SK-N-SH (cell line): ENCODE measurements at regions not wholly inside any gene's neighbourhood (a gene's known extent, or its start where the extent isn't known, plus 50 kb on each side); places are given as distances from the start of the nearest gene placed in this dataset.
A peak's percentile ranks its signal among the peaks of the same experiment; 100 is the strongest.

ENCODE experiments used
- CTCF ChIA-PET: fragments of 300-600, 350-600 bp; formaldehyde crosslinking; extraction: SDS; loops from one replicate; lab custom pipeline; 2021; lab: Yijun Ruan, JAX
- POLR2A ChIA-PET: fragments of 350-600 bp; sonication (Branson Sonifier 250); formaldehyde crosslinking; extraction: SDS; loops from one replicate; lab custom pipeline; 2020; ENCODE audit warnings: antibody characterized with exemption, inconsistent platforms; lab: Yijun Ruan, JAX
- DNase-seq: peaks from one replicate; pipeline ENCODE4 v3.0.0; 2012
- H2AFZ ChIP-seq: fragments of 200-600 bp; sonication (generic); 2 replicates; pipeline ENCODE4 v1.8.1; 2016; ENCODE audit warnings: antibody characterized with exemption, mild to moderate bottlenecking, low read depth
- H3F3A ChIP-seq: fragments of 200-600 bp; sonication (generic); replicated peaks from 2 replicates; pipeline ENCODE3; 2016; ENCODE audit warnings: antibody characterized with exemption, mild to moderate bottlenecking; ENCODE audit not compliant: insufficient read depth
- H3K27ac ChIP-seq, 2 experiments: fragments of 200-500 bp in 1 of 2; fragments of 200-600 bp in 1 of 2; sonication (Bioruptor generic) in 1 of 2; sonication (generic), shearing (Covaris generic) in 1 of 2; 2 replicates each; pipeline versions ENCODE4 v1.5.1 to v1.6.1; 2014 to 2016; ENCODE audit warnings: low read depth in 2 of 2, inconsistent platforms in 1 of 2, low read length in 1 of 2, mild to moderate bottlenecking in 1 of 2, mixed read lengths in 1 of 2
- H3K27me3 ChIP-seq: fragments of 200-600 bp; sonication (generic), shearing (Covaris generic); 2 replicates; pipeline ENCODE4 v1.6.1; 2016; ENCODE audit warnings: mixed run types; ENCODE audit not compliant: insufficient read depth
- H3K36me3 ChIP-seq, 2 experiments: fragments of 200-500 bp in 1 of 2; fragments of 200-600 bp in 1 of 2; sonication (Bioruptor generic) in 1 of 2; sonication (generic) in 1 of 2; replicated peaks in 1 of 2; 2 replicates each; pipeline versions ENCODE3 to v1.5.1; 2014 to 2016; ENCODE audit warnings: low read length in 1 of 2, mild to moderate bottlenecking in 1 of 2; ENCODE audit not compliant: insufficient read depth in 2 of 2, control insufficient read depth in 1 of 2
- H3K4me1 ChIP-seq, 2 experiments: fragments of 200-500 bp in 1 of 2; fragments of 200-600 bp in 1 of 2; sonication (Bioruptor generic) in 1 of 2; sonication (generic), shearing (Covaris generic) in 1 of 2; 2 replicates each; pipeline versions ENCODE4 v1.5.1 to v1.6.1; 2014 to 2016; ENCODE audit warnings: low read depth in 1 of 2, low read length in 1 of 2, mixed run types in 1 of 2; ENCODE audit not compliant: insufficient read depth in 2 of 2, control insufficient read depth in 1 of 2
- H3K4me2 ChIP-seq: fragments of 200-600 bp; sonication (generic), shearing (Covaris generic); 2 replicates; pipeline ENCODE4 v1.6.1; 2017; ENCODE audit warnings: mixed run types
- H3K4me3 ChIP-seq, 2 experiments: fragments of 200-500 bp in 1 of 2; fragments of 200-600 bp in 1 of 2; sonication (Bioruptor generic) in 1 of 2; sonication (generic), shearing (Covaris generic) in 1 of 2; 2 replicates each; pipeline versions ENCODE4 v1.5.1 to v1.8.1; 2014 to 2016; ENCODE audit warnings: low read depth in 2 of 2, inconsistent platforms in 1 of 2, low read length in 1 of 2, mild to moderate bottlenecking in 1 of 2, mixed read lengths in 1 of 2, moderate library complexity in 1 of 2
- H3K79me2 ChIP-seq: fragments of 200-600 bp; sonication (generic); 2 replicates; pipeline ENCODE4 v1.8.1; 2017; ENCODE audit warnings: mild to moderate bottlenecking; ENCODE audit not compliant: insufficient read depth
- H3K9ac ChIP-seq: fragments of 200-600 bp; sonication (generic); 2 replicates; pipeline ENCODE4 v1.6.1; 2017; ENCODE audit warnings: mixed run types
- H3K9me2 ChIP-seq: fragments of 200-600 bp; sonication (generic); 2 replicates; pipeline ENCODE4 v1.6.1; 2017; ENCODE audit warnings: mixed run types
- H3K9me3 ChIP-seq: fragments of 200-600 bp; sonication (generic); 2 replicates; pipeline ENCODE4 v1.6.1; 2017; ENCODE audit warnings: mixed run types, mild to moderate bottlenecking, moderate library complexity
- H4K20me1 ChIP-seq: fragments of 200-600 bp; sonication (generic); 2 replicates; pipeline ENCODE4 v1.6.1; 2017; ENCODE audit warnings: mild to moderate bottlenecking, mixed run types; ENCODE audit not compliant: insufficient read depth
- CHD2 ChIP-seq: fragments of 150-350 bp; IDR thresholded peaks from 2 replicates; pipeline ENCODE4 v1.6.1; 2018; ENCODE audit warnings: low read length; ENCODE audit not compliant: partially characterized antibody
- ELF1 ChIP-seq: IDR thresholded peaks from 2 replicates; pipeline ENCODE4 v1.4.0; 2012
- FOSL2 ChIP-seq: IDR thresholded peaks from 2 replicates; pipeline ENCODE4 v1.4.0; 2012; ENCODE audit warnings: low read depth, mild to moderate bottlenecking, moderate library complexity, borderline replicate concordance
- FOXJ3 ChIP-seq: sonication (generic); formaldehyde crosslinking; IDR thresholded peaks from 2 replicates; pipeline ENCODE4 v1.5.1; 2020; ENCODE audit warnings: mild to moderate bottlenecking, missing genetic modification reagents
- FOXM1 ChIP-seq: IDR thresholded peaks from 2 replicates; pipeline ENCODE4 v1.4.0; 2012; ENCODE audit warnings: low read depth, mild to moderate bottlenecking
- GABPA ChIP-seq: IDR thresholded peaks from 2 replicates; pipeline ENCODE4 v1.4.0; 2012; ENCODE audit warnings: low read depth, mild to moderate bottlenecking
- GATA2 ChIP-seq: sonication (generic); formaldehyde crosslinking; IDR thresholded peaks from 2 replicates; pipeline ENCODE4 v1.5.0; 2020; ENCODE audit warnings: mild to moderate bottlenecking, missing genetic modification reagents
- JUND ChIP-seq: IDR thresholded peaks from 2 replicates; pipeline ENCODE4 v1.4.0; 2012
- MEF2A ChIP-seq: IDR thresholded peaks from 2 replicates; pipeline ENCODE4 v1.4.0; 2012; ENCODE audit warnings: low read depth, borderline replicate concordance
- NFIC ChIP-seq: IDR thresholded peaks from 2 replicates; pipeline ENCODE4 v1.4.0; 2012; ENCODE audit warnings: borderline replicate concordance
- NRF1 ChIP-seq: IDR thresholded peaks from 2 replicates; pipeline ENCODE4 v1.6.1; 2012; ENCODE audit warnings: low read depth, mild to moderate bottlenecking, low read length
- POLR2AphosphoS5 ChIP-seq: IDR thresholded peaks from 2 replicates; pipeline ENCODE4 v1.6.1; 2012; ENCODE audit warnings: low read depth, low read length
- RAD21 ChIP-seq: IDR thresholded peaks from 2 replicates; pipeline ENCODE4 v1.6.1; 2012; ENCODE audit warnings: mild to moderate bottlenecking, low read length
- RXRA ChIP-seq: IDR thresholded peaks from 2 replicates; pipeline ENCODE4 v1.4.0; 2012; ENCODE audit warnings: low read depth, mild to moderate bottlenecking, borderline replicate concordance
- SMC3 ChIP-seq: IDR thresholded peaks from 2 replicates; pipeline ENCODE4 v1.6.1; 2012; ENCODE audit warnings: low read depth, low read length, improper control_type of control experiment
- TEAD4 ChIP-seq: IDR thresholded peaks from 2 replicates; pipeline ENCODE4 v1.4.0; 2012; ENCODE audit warnings: mild to moderate bottlenecking, borderline replicate concordance; ENCODE audit not compliant: insufficient read depth
- WGBS: methylation state at CpG from one replicate; pipeline ENCODE4 v1.1.6; 2017; ENCODE audit warnings: low lambda C conversion rate; 5-methylcytosine and 5-hydroxymethylcytosine counted together
- TF ChIP-seq, protein P1 (sequence below): fragments of 200-600 bp; sonication (generic); IDR thresholded peaks from 2 replicates; pipeline ENCODE4 v1.6.1; 2017; ENCODE audit warnings: antibody characterized with exemption, mild to moderate bottlenecking, moderate library complexity
- TF ChIP-seq, protein P2 (sequence below): fragments of 150-350 bp; IDR thresholded peaks from 2 replicates; pipeline ENCODE4 v1.6.1; 2016; ENCODE audit warnings: mild to moderate bottlenecking, low read depth, low read length
- TF ChIP-seq, protein P3 (sequence below): fragments of 150-350 bp; IDR thresholded peaks from 2 replicates; pipeline ENCODE4 v1.6.1; 2017; ENCODE audit warnings: antibody characterized with exemption, low read length, low read depth, borderline replicate concordance
- TF ChIP-seq, protein P4 (sequence below): IDR thresholded peaks from 2 replicates; pipeline ENCODE4 v1.4.0; 2012; ENCODE audit warnings: low read depth, borderline replicate concordance
- TF ChIP-seq, protein P5 (sequence below): IDR thresholded peaks from 2 replicates; pipeline ENCODE4 v1.4.0; 2012; ENCODE audit warnings: low read depth

DNA sequence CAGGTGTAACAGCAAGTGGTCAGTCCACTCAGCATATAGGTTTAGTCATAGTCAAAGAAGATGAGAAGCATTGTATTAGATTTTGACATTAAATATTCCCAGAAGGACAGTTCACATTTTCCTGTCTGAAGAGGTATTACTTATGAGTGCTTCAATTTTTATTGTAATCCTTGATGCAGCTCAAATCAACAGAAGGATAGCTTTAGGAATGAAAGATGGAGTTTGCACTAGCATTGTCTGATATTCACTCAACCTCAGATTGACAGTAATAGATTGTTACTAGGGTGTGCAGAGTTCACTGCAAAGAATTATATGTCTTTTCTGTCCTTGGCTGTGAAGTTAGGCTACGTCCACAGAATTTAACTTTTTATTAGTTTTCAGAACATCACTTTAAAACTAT is 764.3 kb upstream of the AADAT start:
- ChIA-PET POLR2A (no interaction called here), CTCF (interaction anchor here (0.5 to 5.6 kb wide), 28 partner anchors 8 to 1351 kb away, joined by 3 to 33 read pairs (median 4); no protein-coding TSS in a partner anchor)
- Histone ChIP-seq H3K9ac (no peak overlapping the region), H3K36me3 (no peaks in the 10 kb centered on the region), H3K4me1 (no peaks in the 10 kb centered on the region), H2AFZ (no peak overlapping the region), H3F3A (no peaks in the 10 kb centered on the region), H3K27me3 (no peaks in the 10 kb centered on the region), H3K9me3 (no peaks in the 10 kb centered on the region), H3K79me2 (no peaks in the 10 kb centered on the region; the same call in 1 of the 2 replicates), H3K27ac (no peak overlapping the region), H3K4me2 (no peak overlapping the region), H4K20me1 (no peaks in the 10 kb centered on the region), H3K9me2 (no peaks in the 10 kb centered on the region), H3K4me3 (no peak overlapping the region)
- TF ChIP-seq POLR2AphosphoS5 (no peak), NFIC (no peak), TEAD4 (no peak), JUND (no peak), MEF2A (no peak), GATA2 (CRISPR knock-in tag) (no peak), CHD2 (no peak), NRF1 (no peak)
- TF ChIP-seq, protein P1, sequence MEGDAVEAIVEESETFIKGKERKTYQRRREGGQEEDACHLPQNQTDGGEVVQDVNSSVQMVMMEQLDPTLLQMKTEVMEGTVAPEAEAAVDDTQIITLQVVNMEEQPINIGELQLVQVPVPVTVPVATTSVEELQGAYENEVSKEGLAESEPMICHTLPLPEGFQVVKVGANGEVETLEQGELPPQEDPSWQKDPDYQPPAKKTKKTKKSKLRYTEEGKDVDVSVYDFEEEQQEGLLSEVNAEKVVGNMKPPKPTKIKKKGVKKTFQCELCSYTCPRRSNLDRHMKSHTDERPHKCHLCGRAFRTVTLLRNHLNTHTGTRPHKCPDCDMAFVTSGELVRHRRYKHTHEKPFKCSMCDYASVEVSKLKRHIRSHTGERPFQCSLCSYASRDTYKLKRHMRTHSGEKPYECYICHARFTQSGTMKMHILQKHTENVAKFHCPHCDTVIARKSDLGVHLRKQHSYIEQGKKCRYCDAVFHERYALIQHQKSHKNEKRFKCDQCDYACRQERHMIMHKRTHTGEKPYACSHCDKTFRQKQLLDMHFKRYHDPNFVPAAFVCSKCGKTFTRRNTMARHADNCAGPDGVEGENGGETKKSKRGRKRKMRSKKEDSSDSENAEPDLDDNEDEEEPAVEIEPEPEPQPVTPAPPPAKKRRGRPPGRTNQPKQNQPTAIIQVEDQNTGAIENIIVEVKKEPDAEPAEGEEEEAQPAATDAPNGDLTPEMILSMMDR = no peak
- TF ChIP-seq, protein P2, sequence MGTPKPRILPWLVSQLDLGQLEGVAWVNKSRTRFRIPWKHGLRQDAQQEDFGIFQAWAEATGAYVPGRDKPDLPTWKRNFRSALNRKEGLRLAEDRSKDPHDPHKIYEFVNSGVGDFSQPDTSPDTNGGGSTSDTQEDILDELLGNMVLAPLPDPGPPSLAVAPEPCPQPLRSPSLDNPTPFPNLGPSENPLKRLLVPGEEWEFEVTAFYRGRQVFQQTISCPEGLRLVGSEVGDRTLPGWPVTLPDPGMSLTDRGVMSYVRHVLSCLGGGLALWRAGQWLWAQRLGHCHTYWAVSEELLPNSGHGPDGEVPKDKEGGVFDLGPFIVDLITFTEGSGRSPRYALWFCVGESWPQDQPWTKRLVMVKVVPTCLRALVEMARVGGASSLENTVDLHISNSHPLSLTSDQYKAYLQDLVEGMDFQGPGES = no peak
- TF ChIP-seq, protein P3, sequence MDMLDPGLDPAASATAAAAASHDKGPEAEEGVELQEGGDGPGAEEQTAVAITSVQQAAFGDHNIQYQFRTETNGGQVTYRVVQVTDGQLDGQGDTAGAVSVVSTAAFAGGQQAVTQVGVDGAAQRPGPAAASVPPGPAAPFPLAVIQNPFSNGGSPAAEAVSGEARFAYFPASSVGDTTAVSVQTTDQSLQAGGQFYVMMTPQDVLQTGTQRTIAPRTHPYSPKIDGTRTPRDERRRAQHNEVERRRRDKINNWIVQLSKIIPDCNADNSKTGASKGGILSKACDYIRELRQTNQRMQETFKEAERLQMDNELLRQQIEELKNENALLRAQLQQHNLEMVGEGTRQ = no peak
- DNase-seq = no peak
- WGBS = 69% methylated on average over 1 of the region's 1 CpG

DNA sequence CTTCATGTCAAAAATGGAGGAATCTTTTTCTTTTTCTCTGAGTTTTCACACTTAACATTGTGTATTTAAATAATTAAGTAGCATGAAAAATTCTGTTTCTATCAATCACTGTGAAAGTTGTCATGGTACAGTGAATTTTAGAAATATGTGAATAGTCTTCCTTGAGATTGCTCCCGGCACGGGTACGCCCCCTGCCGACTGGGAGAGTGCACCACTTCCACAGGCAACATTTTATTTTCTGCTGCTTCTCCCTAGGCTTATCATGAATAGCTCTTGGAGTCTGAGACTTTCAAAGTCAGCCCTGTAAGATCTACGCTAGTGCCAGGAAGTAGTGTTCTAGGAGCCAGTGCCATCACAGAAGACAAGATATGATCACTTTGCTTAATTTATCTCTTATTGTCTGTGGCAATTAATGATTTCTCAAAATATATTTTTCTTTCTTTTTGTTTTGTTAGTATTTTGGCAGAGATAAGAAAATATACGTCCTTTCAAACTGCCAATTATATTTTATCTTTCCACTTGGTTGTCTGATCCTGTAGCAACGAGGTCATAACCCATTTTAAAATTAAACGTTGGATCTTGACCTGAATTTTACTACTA is 763.8 kb upstream of the AADAT start:
- no peaks in the 10 kb centered on the region for H4K20me1 ChIP-seq
- H3K4me2 ChIP-seq = no peak overlapping the region
- ChIA-PET POLR2A (no interaction called here), CTCF (interaction anchor here (0.5 to 5.6 kb wide), 29 partner anchors 8 to 1352 kb away, joined by 3 to 33 read pairs (median 4); no protein-coding TSS in a partner anchor)
- H3K79me2 ChIP-seq = no peaks in the 10 kb centered on the region; the same call in 1 of the 2 replicates
- no peaks in the 10 kb centered on the region for H3K4me1 ChIP-seq
- H3K27ac ChIP-seq = no peak overlapping the region
- no peaks in the 10 kb centered on the region for H3K27me3 ChIP-seq
- H3K36me3 ChIP-seq = no peaks in the 10 kb centered on the region
- no peaks in the 10 kb centered on the region for H3K9me3 ChIP-seq
- WGBS = 7% methylated on average over 8 of the region's 8 CpGs
- no peaks in the 10 kb centered on the region for H3K9me2 ChIP-seq
- DNase-seq = peak; percentile 33
- no peak overlapping the region for H3K9ac ChIP-seq
- peak overlapping the region in 1 of 2 experiments; percentile 14; a peak in 1 of 4 replicates for H3K4me3 ChIP-seq
- H2AFZ ChIP-seq = no peak overlapping the region
- H3F3A ChIP-seq = no peaks in the 10 kb centered on the region
- TF ChIP-seq GABPA (no peak), RXRA (no peak), FOXM1 (no peak), FOSL2 (no peak), SMC3 (peak; percentile 96), FOXJ3 (CRISPR knock-in tag) (no peak), RAD21 (peak; percentile 85), ELF1 (no peak)
- TF ChIP-seq, protein P1 = peak; percentile 94
- TF ChIP-seq, protein P4, sequence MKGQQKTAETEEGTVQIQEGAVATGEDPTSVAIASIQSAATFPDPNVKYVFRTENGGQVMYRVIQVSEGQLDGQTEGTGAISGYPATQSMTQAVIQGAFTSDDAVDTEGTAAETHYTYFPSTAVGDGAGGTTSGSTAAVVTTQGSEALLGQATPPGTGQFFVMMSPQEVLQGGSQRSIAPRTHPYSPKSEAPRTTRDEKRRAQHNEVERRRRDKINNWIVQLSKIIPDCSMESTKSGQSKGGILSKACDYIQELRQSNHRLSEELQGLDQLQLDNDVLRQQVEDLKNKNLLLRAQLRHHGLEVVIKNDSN = no peak
- TF ChIP-seq, protein P5, sequence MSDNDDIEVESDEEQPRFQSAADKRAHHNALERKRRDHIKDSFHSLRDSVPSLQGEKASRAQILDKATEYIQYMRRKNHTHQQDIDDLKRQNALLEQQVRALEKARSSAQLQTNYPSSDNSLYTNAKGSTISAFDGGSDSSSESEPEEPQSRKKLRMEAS = no peak
